ENCODE measurements at regions not wholly inside any gene's neighbourhood (a gene's known extent, or its start where the extent isn't known, plus 50 kb on each side); places are given as distances from the start of the nearest gene placed in this dataset.
"Not testable (repeated sequence)": the region's sequence is repeated elsewhere in the genome, so short reads cannot be mapped to it uniquely, and the experiment has no call there.

GRCh38 chr6:144372611-144373594 lies 87.8 kb downstream of the UTRN start:
- H3K27me3 Mint-ChIP-seq: no peaks in the 10 kb centered on the region
- no peak for ATAC-seq
- peaks cover 26% of the 10 kb centered on the region for H3K4me1 Mint-ChIP-seq
- H3K36me3 Mint-ChIP-seq: peaks cover 26% of the 10 kb centered on the region
- H3K9me3 Mint-ChIP-seq: peaks cover 2% of the 10 kb centered on the region
- no peak overlapping the region for H3K4me3 Mint-ChIP-seq
- H3K27ac Mint-ChIP-seq: no peak overlapping the region

- ATAC-seq, H3K4me3 Mint-ChIP-seq, H3K27me3 Mint-ChIP-seq, H3K9me3 Mint-ChIP-seq, H3K27ac Mint-ChIP-seq: not testable (repeated sequence)
- Mint-ChIP-seq H3K4me1 (peaks cover 42% of the 10 kb centered on the region), H3K36me3 (peaks cover 23% of the 10 kb centered on the region)
Observed at GRCh38 chr6:144374525-144374924, 89.4 kb downstream of the UTRN start.

GRCh38 chr6:144377586-144378210 lies 92.6 kb downstream of the UTRN start:
- Mint-ChIP-seq H3K4me1 (peaks cover 32% of the 10 kb centered on the region), H3K4me3 (no peak overlapping the region), H3K27me3 (no peaks in the 10 kb centered on the region), H3K9me3 (peaks cover 6% of the 10 kb centered on the region), H3K36me3 (peaks cover 23% of the 10 kb centered on the region), H3K27ac (no peak overlapping the region)
- no peak for ATAC-seq

GRCh38 chr6:144378437-144378836 lies 93.3 kb downstream of the UTRN start:
- peaks cover 32% of the 10 kb centered on the region for H3K4me1 Mint-ChIP-seq
- peaks cover 6% of the 10 kb centered on the region for H3K9me3 Mint-ChIP-seq
- H3K27me3 Mint-ChIP-seq: no peaks in the 10 kb centered on the region
- H3K4me3 Mint-ChIP-seq: no peak overlapping the region
- H3K36me3 Mint-ChIP-seq: peaks cover 19% of the 10 kb centered on the region
- no peak overlapping the region for H3K27ac Mint-ChIP-seq
- no peak for ATAC-seq

GRCh38 chr6:144379356-144379755 lies 94.2 kb downstream of the UTRN start:
- peak overlapping the region; percentile 7 for H3K27ac Mint-ChIP-seq
- no peak overlapping the region for H3K4me3 Mint-ChIP-seq

GRCh38 chr6:144381499-144381898 lies 96.4 kb downstream of the UTRN start:
- peaks cover 24% of the 10 kb centered on the region for H3K36me3 Mint-ChIP-seq
- H3K4me3 Mint-ChIP-seq, H3K9me3 Mint-ChIP-seq, H3K27me3 Mint-ChIP-seq, ATAC-seq, H3K27ac Mint-ChIP-seq: not testable (repeated sequence)
- peaks cover 39% of the 10 kb centered on the region for H3K4me1 Mint-ChIP-seq

More at GRCh38 chr6:144379356-144379755, 94.2 kb downstream of the UTRN start:
- peak; percentile 91 for ATAC-seq
- H3K36me3 Mint-ChIP-seq: peaks cover 20% of the 10 kb centered on the region
- peaks cover 36% of the 10 kb centered on the region for H3K4me1 Mint-ChIP-seq
- H3K9me3 Mint-ChIP-seq: peaks cover 6% of the 10 kb centered on the region
- no peaks in the 10 kb centered on the region for H3K27me3 Mint-ChIP-seq

- no peaks in the 10 kb centered on the region for H3K27me3 Mint-ChIP-seq
- no peak overlapping the region for H3K4me3 Mint-ChIP-seq
- peaks cover 35% of the 10 kb centered on the region for H3K4me1 Mint-ChIP-seq
- peaks cover 24% of the 10 kb centered on the region for H3K36me3 Mint-ChIP-seq
- no peak for ATAC-seq
- peaks cover 8% of the 10 kb centered on the region for H3K9me3 Mint-ChIP-seq
- no peak overlapping the region for H3K27ac Mint-ChIP-seq
Observed at GRCh38 chr6:144383336-144383735, 98.2 kb downstream of the UTRN start.

GRCh38 chr6:144384427-144384826 lies 99.3 kb downstream of the UTRN start:
- H3K36me3 Mint-ChIP-seq: peaks cover 29% of the 10 kb centered on the region
- peaks cover 8% of the 10 kb centered on the region for H3K9me3 Mint-ChIP-seq
- H3K4me1 Mint-ChIP-seq: peaks cover 24% of the 10 kb centered on the region
- H3K27ac Mint-ChIP-seq: no peak overlapping the region
- no peak for ATAC-seq
- H3K4me3 Mint-ChIP-seq: no peak overlapping the region
- no peaks in the 10 kb centered on the region for H3K27me3 Mint-ChIP-seq

- peaks cover 16% of the 10 kb centered on the region for H3K4me1 Mint-ChIP-seq
- H3K9me3 Mint-ChIP-seq, H3K27ac Mint-ChIP-seq, H3K27me3 Mint-ChIP-seq, ATAC-seq, H3K4me3 Mint-ChIP-seq: not testable (repeated sequence)
- H3K36me3 Mint-ChIP-seq: peaks cover 26% of the 10 kb centered on the region
Observed at GRCh38 chr6:144389474-144389873, 104.3 kb downstream of the UTRN start.

GRCh38 chr6:144390202-144390601 lies 105.1 kb downstream of the UTRN start:
- peaks cover 23% of the 10 kb centered on the region for H3K36me3 Mint-ChIP-seq
- H3K4me1 Mint-ChIP-seq: peaks cover 9% of the 10 kb centered on the region
- no peak for ATAC-seq

GRCh38 chr6:144390886-144391285 lies 105.8 kb downstream of the UTRN start:
- Mint-ChIP-seq H3K9me3 (peaks cover 5% of the 10 kb centered on the region), H3K27me3 (no peaks in the 10 kb centered on the region), H3K4me1 (peaks cover 8% of the 10 kb centered on the region), H3K36me3 (peaks cover 24% of the 10 kb centered on the region), H3K4me3 (no peak overlapping the region), H3K27ac (no peak overlapping the region)
- ATAC-seq: no peak

More at GRCh38 chr6:144390202-144390601, 105.1 kb downstream of the UTRN start:
- no peaks in the 10 kb centered on the region for H3K27me3 Mint-ChIP-seq
- H3K4me3 Mint-ChIP-seq: no peak overlapping the region
- no peak overlapping the region for H3K27ac Mint-ChIP-seq
- peaks cover 5% of the 10 kb centered on the region for H3K9me3 Mint-ChIP-seq

GRCh38 chr6:144392536-144392935 lies 107.4 kb downstream of the UTRN start:
- Mint-ChIP-seq H3K9me3 (peaks cover 5% of the 10 kb centered on the region), H3K27ac (no peak overlapping the region), H3K4me1 (peaks cover 8% of the 10 kb centered on the region), H3K27me3 (no peaks in the 10 kb centered on the region), H3K4me3 (no peak overlapping the region), H3K36me3 (peaks cover 36% of the 10 kb centered on the region)
- no peak for ATAC-seq

GRCh38 chr6:144394210-144394609 lies 109.1 kb downstream of the UTRN start:
- peaks cover 12% of the 10 kb centered on the region for H3K9me3 Mint-ChIP-seq
- H3K4me3 Mint-ChIP-seq: no peak overlapping the region
- ATAC-seq: peak; percentile 53
- H3K4me1 Mint-ChIP-seq: peaks cover 8% of the 10 kb centered on the region
- no peak overlapping the region for H3K27ac Mint-ChIP-seq
- peaks cover 41% of the 10 kb centered on the region for H3K36me3 Mint-ChIP-seq
- no peaks in the 10 kb centered on the region for H3K27me3 Mint-ChIP-seq

- Mint-ChIP-seq H3K27ac (no peak overlapping the region), H3K4me1 (peaks cover 9% of the 10 kb centered on the region), H3K36me3 (peaks cover 39% of the 10 kb centered on the region), H3K4me3 (no peak overlapping the region), H3K9me3 (peaks cover 12% of the 10 kb centered on the region), H3K27me3 (no peaks in the 10 kb centered on the region)
- no peak for ATAC-seq
Observed at GRCh38 chr6:144395014-144395413, 109.9 kb downstream of the UTRN start.

- Mint-ChIP-seq H3K9me3 (peaks cover 12% of the 10 kb centered on the region), H3K27ac (no peak overlapping the region), H3K27me3 (no peaks in the 10 kb centered on the region), H3K36me3 (peaks cover 36% of the 10 kb centered on the region), H3K4me1 (peaks cover 14% of the 10 kb centered on the region), H3K4me3 (no peak overlapping the region)
- no peak for ATAC-seq
Observed at GRCh38 chr6:144395826-144396225, 110.7 kb downstream of the UTRN start.

Data from stimulated activated memory B cell treated with anti-CD40 and anti-IgM and Interleukin-4, amounts not matched to agents 10 μg/mL and 1 μg/mL and 100 μg/mL, for 72 hours (primary cell).